ENCODE measurements at regions not wholly inside any gene's neighbourhood (a gene's known extent, or its start where the extent isn't known, plus 50 kb on each side); places are given as distances from the start of the nearest gene placed in this dataset.

DNA sequence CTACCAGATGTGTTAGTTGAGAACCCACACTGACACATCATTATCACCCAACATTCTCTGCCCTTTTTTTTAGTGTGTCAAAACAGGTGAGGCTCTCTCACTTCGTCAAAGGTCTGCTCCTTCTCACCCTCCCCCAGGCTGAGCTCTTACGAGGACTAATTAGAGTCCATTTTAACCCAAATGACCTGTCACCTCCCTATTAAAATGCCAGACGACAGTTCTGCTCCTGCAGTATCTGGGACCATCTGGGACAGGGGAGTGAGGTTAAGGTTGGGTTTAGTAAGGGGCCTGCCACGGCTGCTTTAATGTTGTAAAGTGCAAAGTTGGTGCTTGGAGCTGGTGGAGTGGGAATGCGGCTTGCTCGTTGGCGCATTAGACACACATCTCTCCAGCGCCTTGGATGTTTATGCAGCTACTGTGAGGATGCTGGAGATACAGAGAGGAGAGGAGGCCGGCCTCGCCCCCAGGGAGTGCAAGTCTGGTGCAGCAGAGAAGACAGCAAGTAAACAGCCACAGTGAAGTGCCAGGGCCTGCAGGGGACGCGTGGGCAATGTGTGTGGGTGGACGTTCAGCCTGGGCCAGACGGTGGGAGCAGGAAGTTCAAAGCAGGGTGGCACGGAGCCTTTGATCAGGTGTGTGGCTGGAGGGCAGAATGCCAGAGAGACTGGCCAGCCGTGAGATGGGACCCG lies 96.2 kb downstream of the C9orf50 start:
- no peaks in the 10 kb centered on the region for H3K4me1 Mint-ChIP-seq (ENCODE audit: low read depth)
- H3K4me3 Mint-ChIP-seq = no peak overlapping the region
- H3K4me3 ChIP-seq (ENCODE audit: low read length) = no peak overlapping the region
- H3K36me3 Mint-ChIP-seq (ENCODE audit: low read depth) = no peaks in the 10 kb centered on the region
- H3K36me3 ChIP-seq (ENCODE audit: insufficient read depth, low read length) = no peaks in the 10 kb centered on the region
- H3K9me3 ChIP-seq (ENCODE audit: control insufficient read depth in 1 of 2, insufficient read depth in 1 of 2, low read length in 2 of 2) = peaks cover 4 to 5% of the 10 kb centered on the region in 2 experiments
- ChIA-PET POLR2A (no interaction called here), CTCF (no interaction called here)
- no peak for DNase-seq
- intact Hi-C loops (cut with DNase I, micrococcal nuclease) = no loop called here
- no peaks in the 10 kb centered on the region for H3K4me1 ChIP-seq (ENCODE audit: insufficient read depth, low read length)
- no peaks in the 10 kb centered on the region for H3K9me3 Mint-ChIP-seq
- no peak overlapping the region for H3K27ac ChIP-seq (ENCODE audit: low read depth in 1 of 2, low read length in 2 of 2)
- H3K27me3 Mint-ChIP-seq = peaks cover 4% of the 10 kb centered on the region
- no peaks in the 10 kb centered on the region for H3K27me3 ChIP-seq (ENCODE audit: control insufficient read depth in 1 of 2, insufficient read depth in 2 of 2, low read length in 2 of 2)
- no peak overlapping the region for H3K27ac Mint-ChIP-seq
- no peak for ATAC-seq (ENCODE audit: poor library complexity)
- TF ChIP-seq, protein P1, sequence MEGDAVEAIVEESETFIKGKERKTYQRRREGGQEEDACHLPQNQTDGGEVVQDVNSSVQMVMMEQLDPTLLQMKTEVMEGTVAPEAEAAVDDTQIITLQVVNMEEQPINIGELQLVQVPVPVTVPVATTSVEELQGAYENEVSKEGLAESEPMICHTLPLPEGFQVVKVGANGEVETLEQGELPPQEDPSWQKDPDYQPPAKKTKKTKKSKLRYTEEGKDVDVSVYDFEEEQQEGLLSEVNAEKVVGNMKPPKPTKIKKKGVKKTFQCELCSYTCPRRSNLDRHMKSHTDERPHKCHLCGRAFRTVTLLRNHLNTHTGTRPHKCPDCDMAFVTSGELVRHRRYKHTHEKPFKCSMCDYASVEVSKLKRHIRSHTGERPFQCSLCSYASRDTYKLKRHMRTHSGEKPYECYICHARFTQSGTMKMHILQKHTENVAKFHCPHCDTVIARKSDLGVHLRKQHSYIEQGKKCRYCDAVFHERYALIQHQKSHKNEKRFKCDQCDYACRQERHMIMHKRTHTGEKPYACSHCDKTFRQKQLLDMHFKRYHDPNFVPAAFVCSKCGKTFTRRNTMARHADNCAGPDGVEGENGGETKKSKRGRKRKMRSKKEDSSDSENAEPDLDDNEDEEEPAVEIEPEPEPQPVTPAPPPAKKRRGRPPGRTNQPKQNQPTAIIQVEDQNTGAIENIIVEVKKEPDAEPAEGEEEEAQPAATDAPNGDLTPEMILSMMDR (IDR thresholded peaks at IDR 0.05) = no peak

DNA sequence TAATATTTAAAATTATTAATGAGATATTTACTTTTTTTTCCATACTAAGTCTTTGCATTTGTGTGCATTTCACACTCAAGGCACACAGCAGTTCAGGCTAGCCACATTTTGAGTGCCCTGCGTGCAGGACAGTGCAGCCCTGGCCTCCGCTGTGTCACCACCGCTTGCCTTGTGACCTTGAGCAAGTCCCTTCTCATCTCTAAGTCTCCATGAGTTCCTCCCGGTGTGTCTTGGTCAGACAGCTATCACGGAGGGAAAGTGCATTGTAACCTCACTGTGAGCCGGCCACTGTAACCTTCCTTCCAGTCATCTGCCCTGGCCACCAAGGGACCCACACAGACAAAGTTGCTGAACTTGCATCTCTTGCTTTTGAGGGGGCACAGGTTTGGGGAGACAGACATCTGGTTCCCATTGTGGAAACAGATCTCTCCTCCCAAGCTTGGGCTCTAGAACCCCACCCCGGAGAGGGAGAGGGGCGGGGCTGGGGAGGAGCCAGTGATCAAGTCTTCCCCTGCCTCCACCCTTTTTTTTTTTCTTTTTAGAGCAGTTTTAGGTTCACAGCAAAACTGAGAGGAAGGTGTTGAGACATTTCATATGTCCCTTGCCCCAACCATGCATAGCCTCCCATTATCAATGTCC lies 96.8 kb downstream of the C9orf50 start:
- Mint-ChIP-seq H3K36me3 (ENCODE audit: low read depth) (no peaks in the 10 kb centered on the region), H3K4me3 (no peak overlapping the region), H3K9me3 (no peaks in the 10 kb centered on the region), H3K4me1 (ENCODE audit: low read depth) (no peaks in the 10 kb centered on the region), H3K27ac (no peak overlapping the region), H3K27me3 (peaks cover 4% of the 10 kb centered on the region)
- POLR2A ChIA-PET = no interaction called here
- CTCF ChIA-PET = no interaction called here
- H3K4me3 ChIP-seq (ENCODE audit: low read length) = no peak overlapping the region
- H3K27ac ChIP-seq (ENCODE audit: low read depth in 1 of 2, low read length in 2 of 2) = no peak overlapping the region
- TF ChIP-seq, protein P1 (IDR thresholded peaks at IDR 0.05) = no peak
- peaks cover 5 to 8% of the 10 kb centered on the region in 2 experiments for H3K9me3 ChIP-seq (ENCODE audit: control insufficient read depth in 1 of 2, insufficient read depth in 1 of 2, low read length in 2 of 2)
- intact Hi-C loops (cut with DNase I, micrococcal nuclease) = no loop called here
- H3K27me3 ChIP-seq (ENCODE audit: control insufficient read depth in 1 of 2, insufficient read depth in 2 of 2, low read length in 2 of 2) = no peaks in the 10 kb centered on the region
- no peak for ATAC-seq (ENCODE audit: poor library complexity)
- DNase-seq = no peak
- no peaks in the 10 kb centered on the region for H3K36me3 ChIP-seq (ENCODE audit: insufficient read depth, low read length)
- no peaks in the 10 kb centered on the region for H3K4me1 ChIP-seq (ENCODE audit: insufficient read depth, low read length)

DNA sequence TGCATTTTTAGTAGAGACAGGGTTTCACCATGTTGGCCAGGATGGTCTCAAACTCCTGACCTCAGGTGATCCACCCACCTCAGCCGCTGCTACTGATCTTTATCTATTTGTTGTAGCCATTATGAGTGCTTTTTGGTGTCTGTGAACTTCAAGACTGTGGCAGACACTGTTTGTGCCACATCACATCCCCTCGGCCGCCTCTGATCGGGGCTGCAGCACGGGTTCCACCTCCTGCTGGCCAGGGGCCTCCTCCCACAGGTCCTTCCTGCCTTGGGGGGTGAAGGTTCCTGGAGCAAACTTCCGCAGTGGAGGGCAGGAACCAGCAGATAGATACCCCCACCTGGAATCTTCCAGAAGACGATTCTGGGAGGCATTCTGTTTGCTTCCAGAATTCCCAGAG lies 98.5 kb downstream of the C9orf50 start:
- H3K36me3 ChIP-seq (ENCODE audit: insufficient read depth, low read length) = no peaks in the 10 kb centered on the region
- no peak for ATAC-seq (ENCODE audit: poor library complexity)
- ChIA-PET CTCF (no interaction called here), POLR2A (no interaction called here)
- no peaks in the 10 kb centered on the region for H3K36me3 Mint-ChIP-seq (ENCODE audit: low read depth)
- no peaks in the 10 kb centered on the region for H3K4me1 Mint-ChIP-seq (ENCODE audit: low read depth)
- intact Hi-C loops (cut with DNase I, micrococcal nuclease) = no loop called here
- H3K9me3 Mint-ChIP-seq = peaks cover 2% of the 10 kb centered on the region
- H3K4me3 Mint-ChIP-seq = no peak overlapping the region
- DNase-seq = no peak
- H3K27ac Mint-ChIP-seq = no peak overlapping the region
- H3K27me3 ChIP-seq (ENCODE audit: control insufficient read depth in 1 of 2, insufficient read depth in 2 of 2, low read length in 2 of 2) = no peaks in the 10 kb centered on the region
- no peak overlapping the region for H3K27ac ChIP-seq (ENCODE audit: low read depth in 1 of 2, low read length in 2 of 2)
- no peaks in the 10 kb centered on the region for H3K4me1 ChIP-seq (ENCODE audit: insufficient read depth, low read length)
- no peak overlapping the region for H3K4me3 ChIP-seq (ENCODE audit: low read length)
- peaks cover 11 to 21% of the 10 kb centered on the region in 2 experiments for H3K9me3 ChIP-seq (ENCODE audit: control insufficient read depth in 1 of 2, insufficient read depth in 1 of 2, low read length in 2 of 2)
- H3K27me3 Mint-ChIP-seq = peaks cover 4% of the 10 kb centered on the region
- TF ChIP-seq, protein P1 (IDR thresholded peaks at IDR 0.05) = no peak

Data from CD4-positive, alpha-beta T cell (primary cell).